GM19023 (cell line): ENCODE measurements at regions not wholly inside any gene's neighbourhood (a gene's known extent, or its start where the extent isn't known, plus 50 kb on each side); places are given as distances from the start of the nearest gene placed in this dataset.
"Not testable (repeated sequence)": the region's sequence is repeated elsewhere in the genome, so short reads cannot be mapped to it uniquely, and the experiment has no call there.

Source experiments
- ATAC-seq: cut with Tn5 transposase; IDR thresholded peaks from one replicate; pipeline ENCODE4 v1.9.1; 2021; ENCODE audit warnings: mild to moderate bottlenecking, moderate library complexity; ENCODE audit not compliant: unreplicated experiment

- no peak for ATAC-seq
Observed at GRCh38 chr7:51860305-51860704, 543.7 kb upstream of the COBL start.

- no peak for ATAC-seq
Observed at GRCh38 chr7:51850126-51850525, 533.5 kb upstream of the COBL start.

- no peak for ATAC-seq
Observed at GRCh38 chr7:51847461-51848134, 531.0 kb upstream of the COBL start.

- ATAC-seq: not testable (repeated sequence)
Observed at GRCh38 chr7:51839130-51839529, 522.5 kb upstream of the COBL start.

- no peak for ATAC-seq
Observed at GRCh38 chr7:51827631-51828030, 511.0 kb upstream of the COBL start.

- ATAC-seq: no peak
Observed at GRCh38 chr7:51824050-51824449, 507.4 kb upstream of the COBL start.

GRCh38 chr7:51823437-51823836 lies 506.8 kb upstream of the COBL start:
- no peak for ATAC-seq

- ATAC-seq: no peak
Observed at GRCh38 chr7:51817694-51818225, 501.2 kb upstream of the COBL start.

- ATAC-seq: not testable (repeated sequence)
Observed at GRCh38 chr7:51805783-51806431, 489.3 kb upstream of the COBL start.

- ATAC-seq: no peak
Observed at GRCh38 chr7:51802718-51803117, 486.1 kb upstream of the COBL start.

- no peak for ATAC-seq
Observed at GRCh38 chr7:51797371-51797770, 480.8 kb upstream of the COBL start.

- ATAC-seq: no peak
Observed at GRCh38 chr7:51792796-51793195, 476.2 kb upstream of the COBL start.

- no peak for ATAC-seq
Observed at GRCh38 chr7:51789489-51789888, 472.9 kb upstream of the COBL start.

- ATAC-seq: no peak
Observed at GRCh38 chr7:51786284-51786683, 469.7 kb upstream of the COBL start.

- no peak for ATAC-seq
Observed at GRCh38 chr7:51785876-51786275, 469.3 kb upstream of the COBL start.

GRCh38 chr7:51785171-51785570 lies 468.6 kb upstream of the COBL start:
- ATAC-seq: no peak

- no peak for ATAC-seq
Observed at GRCh38 chr7:51783241-51783640, 466.6 kb upstream of the COBL start.

- no peak for ATAC-seq
Observed at GRCh38 chr7:51778121-51778520, 461.5 kb upstream of the COBL start.

GRCh38 chr7:51774178-51774577 lies 457.6 kb upstream of the COBL start:
- ATAC-seq: no peak

GRCh38 chr7:51772190-51772589 lies 455.6 kb upstream of the COBL start:
- no peak for ATAC-seq

GRCh38 chr7:51764976-51765375 lies 448.4 kb upstream of the COBL start:
- no peak for ATAC-seq

- ATAC-seq: no peak
Observed at GRCh38 chr7:51759985-51760384, 443.4 kb upstream of the COBL start.
